Activated CD4-positive, CD25-positive, alpha-beta regulatory T cell (primary cell): ENCODE measurements at regions not wholly inside any gene's neighbourhood (a gene's known extent, or its start where the extent isn't known, plus 50 kb on each side); places are given as distances from the start of the nearest gene placed in this dataset.

ENCODE experiments used
- DNase-seq, 4 experiments: peaks; one replicate each; lab custom pipeline; 2025; lab: John Stamatoyannopoulos, UW

DNA sequence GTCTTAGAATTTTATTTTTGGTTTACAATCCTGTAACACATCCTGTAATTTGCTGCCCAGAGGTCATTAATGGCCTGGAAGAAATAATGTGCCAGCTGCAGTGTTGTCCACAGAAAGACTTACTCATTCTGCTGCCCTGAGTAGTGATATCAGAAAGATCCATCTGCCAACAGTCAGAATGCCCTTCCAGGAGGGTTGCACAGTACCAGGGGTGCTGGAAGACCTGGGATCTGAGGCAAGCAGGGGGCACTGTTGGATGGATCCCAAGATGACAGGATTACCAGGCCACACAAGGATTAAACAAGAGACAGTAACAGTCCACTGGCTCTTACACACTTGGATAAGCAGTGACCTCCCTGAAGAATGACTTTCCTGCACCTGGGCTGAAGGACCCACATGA is 93.8 kb upstream of the TOP3B start:
- no peak for DNase-seq

DNA sequence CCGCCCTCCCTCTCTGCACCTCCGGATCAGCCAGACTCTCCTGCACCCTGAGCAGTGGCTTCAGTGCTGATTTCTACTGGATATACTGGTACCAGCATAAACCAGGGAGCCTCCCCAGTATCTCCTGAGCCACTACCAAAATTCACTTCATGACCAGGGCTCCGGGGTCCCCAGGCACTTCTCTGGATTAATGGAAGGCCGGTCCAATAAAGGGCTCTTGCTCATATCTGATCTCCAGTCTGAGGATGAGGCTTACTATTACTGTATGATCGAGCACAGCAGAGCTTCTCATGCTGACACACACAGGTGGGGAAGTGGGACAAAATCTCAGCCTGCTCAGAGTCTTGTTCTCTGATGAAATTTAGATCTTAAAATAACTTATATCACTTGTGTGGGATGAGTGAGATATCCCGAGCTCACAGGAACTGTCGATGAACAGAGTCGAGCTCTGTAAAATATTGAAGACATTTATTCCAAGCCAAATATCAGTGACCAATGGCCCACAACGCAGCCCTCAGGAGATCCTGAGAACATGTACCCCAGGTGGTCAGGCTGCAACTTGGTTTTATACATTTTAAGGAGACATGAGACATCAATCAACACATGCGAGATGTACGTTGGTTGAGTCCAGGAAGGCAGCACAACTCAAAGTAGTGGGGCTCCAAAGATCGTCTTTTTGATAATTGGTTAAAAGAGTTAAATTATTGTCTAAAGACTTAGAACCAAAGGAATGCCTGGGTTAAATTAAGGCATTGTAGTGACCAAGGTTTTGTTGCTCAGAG is 93.0 kb upstream of the TOP3B start:
- no peak for DNase-seq

DNA sequence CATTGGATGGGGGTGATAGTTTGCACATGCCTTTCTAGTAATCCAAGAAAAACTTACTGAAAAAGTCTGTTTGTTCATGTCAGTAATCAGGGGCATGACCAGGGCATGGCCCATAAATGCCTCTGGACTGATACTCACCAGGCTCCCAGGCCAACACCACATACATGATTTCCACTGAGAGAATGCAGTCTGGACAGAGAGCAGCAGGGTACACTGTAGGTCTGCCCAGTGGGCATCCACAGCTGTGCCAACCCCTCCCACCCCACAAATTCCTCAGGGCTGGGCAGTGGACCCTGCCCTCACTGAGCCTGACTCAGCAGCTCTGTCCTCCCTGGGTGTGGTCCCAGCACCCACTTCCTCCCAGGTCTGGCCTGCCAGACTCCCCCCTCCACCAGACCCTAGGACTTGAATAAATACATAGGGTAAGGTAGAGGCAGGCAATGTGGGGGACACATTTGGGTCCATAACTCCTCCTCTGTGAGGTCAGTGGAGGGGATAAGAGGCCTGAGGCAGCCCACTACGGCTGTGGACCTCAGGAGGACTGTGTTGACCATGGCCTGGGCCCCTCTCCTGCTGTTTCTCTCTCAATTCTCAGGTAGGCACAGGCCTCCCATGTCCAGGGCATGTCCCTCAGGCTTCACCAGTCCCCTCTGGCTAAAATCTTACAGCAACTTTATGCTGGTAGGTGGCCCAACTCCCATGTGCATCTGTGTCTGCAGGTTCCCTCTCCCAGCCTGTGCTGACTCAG is 92.2 kb upstream of the TOP3B start:
- DNase-seq: no peak

DNA sequence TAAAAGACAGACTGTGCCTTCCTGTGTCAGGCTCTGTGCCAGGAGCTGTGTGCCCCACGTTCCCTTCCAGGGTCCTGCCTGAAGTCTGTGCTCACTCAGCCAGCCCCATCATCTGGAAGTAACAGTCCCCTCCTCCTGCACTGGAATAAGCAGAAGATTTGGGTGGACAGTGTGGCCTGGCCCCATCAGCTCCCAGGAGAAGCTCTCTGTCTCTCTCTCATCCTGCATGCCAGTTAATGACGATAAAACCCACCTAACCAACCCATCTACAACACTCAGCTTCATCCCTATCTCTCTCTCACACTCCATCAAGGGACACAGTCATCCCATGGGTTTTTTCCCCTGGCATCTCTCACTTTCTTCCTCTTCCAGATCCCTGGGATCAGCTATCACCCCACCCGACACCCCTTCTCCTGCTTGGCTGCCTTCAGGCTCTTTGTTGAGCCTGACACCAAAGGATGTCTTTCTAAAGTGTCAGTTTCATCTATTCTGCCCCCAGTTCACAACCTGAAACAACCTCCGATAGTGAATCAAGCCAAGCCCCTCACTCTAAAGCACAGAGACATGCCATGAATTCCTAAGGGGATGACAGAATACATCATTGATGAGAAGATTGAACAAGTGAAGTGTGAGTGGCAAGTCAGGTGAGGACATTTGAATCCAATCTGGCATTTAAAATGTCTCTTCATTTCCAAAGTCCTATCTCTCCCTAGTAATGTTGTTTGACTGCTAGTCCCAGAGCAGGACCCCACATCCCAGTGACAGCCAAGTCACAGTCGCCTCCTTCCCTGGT is 91.4 kb upstream of the TOP3B start:
- DNase-seq: no peak

DNA sequence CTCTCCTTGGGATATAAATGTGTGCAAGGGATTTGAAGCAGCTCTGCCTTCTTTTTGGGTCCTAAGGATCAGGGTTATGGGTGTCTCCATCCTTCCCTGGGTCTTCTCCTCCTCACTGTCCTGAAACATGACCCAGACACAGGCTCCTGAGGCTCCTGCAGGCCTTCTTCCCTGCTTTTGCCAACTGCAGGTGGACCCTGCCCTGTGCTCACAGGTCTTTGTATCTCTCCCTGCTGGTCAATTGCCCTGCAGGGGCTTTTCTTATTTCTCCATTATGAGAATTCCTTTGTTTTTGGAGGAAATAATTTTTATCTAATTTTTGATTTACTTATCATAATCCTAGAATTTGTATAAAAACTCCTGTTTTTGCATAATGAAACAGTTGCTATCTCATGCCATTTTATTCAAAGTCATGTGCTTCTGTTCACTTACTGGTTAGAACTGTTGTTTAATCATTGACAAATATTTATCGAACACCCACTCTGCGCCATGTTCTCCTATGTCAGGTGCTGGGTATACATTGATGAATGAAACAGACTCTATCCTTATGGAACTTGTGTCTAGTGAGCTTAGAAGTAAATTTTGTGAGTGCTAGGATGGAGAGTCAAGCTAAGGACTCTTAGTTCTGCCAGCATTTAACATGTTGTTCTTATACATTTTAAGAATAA is 89.7 kb upstream of the TOP3B start:
- DNase-seq: no peak

DNA sequence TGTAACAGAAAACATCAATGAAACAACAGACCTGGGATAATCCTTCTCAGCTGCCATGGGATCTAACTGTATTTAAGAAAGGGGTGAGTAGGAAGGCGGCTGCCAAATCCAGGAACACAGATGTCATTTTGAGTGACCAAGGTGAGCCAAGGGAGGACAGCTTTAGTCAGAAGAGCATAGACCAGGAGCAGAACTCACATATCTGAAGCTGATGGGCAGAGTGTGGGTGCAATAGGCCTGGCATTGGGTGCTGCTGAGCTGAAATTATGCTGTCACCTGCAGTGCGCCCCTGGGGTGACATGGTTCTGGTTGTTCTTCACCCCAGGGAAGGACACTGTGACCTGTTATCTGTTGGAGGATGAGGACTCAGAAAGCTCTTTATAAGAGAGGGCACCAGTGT is 88.9 kb upstream of the TOP3B start:
- no peak for DNase-seq

DNA sequence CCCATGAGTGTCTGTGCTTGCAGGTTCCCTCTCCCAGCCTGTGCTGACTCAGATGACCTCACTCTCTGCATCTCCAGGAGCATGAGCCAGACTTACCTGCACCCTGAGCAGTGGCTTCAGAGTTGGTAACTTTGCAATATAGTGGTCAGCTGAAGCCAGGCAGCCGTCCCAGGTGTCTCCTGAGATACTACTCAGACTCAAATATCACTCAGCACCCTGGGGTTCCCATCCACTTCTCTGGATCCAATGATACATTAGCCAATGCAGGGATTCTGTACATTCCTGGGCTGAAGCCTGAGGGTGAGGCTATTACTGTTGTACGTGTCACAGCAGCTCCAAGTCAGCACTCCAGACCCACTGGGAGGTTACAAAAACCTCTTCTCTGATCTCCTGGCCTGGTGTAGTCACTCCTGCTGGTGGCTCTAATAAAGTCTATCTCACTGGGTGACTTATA is 87.8 kb upstream of the TOP3B start:
- DNase-seq: no peak

DNA sequence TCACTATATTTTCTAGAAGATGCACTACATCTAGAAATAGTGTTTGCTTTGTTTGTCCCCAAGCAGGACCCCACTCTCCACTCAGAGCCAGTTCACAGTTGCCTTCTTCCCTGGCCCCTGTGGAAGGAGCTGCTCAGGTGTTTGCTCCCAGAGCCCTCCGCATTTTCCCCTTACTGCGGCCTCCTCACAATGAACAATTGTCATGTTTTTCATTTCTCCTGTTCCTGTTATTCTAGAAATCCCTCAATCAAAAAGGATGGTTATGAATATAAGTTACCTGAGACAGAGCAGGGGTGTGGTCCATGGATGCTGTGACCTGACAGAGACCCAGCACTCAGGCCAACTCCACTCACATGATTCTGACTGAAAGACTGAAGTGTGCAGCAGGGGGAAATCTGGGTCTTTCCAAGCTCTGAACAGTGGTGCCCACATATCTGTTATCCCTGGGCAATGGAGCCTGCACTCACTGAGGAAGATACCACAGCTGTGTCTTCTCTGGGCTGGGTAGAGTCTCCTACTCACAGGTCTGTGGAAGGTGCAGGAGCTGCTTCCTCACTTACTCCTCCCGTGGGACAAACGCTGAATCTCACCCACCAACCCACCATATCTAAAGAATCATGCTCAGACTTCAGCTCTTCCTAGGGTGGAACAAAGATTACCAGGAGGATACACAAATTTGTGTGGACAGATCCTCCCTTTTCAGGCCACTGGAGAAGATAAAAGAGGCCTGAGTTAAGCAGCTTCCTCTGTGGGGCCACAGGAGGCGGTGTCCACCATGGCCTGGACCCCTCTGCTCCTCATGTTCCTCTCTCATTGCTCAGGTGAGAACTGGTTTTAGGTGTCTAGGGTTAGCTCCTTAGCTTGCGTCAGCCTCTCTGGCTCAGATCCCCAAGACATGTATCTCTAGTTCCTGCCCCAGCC is 87.1 kb upstream of the TOP3B start:
- DNase-seq: no peak

DNA sequence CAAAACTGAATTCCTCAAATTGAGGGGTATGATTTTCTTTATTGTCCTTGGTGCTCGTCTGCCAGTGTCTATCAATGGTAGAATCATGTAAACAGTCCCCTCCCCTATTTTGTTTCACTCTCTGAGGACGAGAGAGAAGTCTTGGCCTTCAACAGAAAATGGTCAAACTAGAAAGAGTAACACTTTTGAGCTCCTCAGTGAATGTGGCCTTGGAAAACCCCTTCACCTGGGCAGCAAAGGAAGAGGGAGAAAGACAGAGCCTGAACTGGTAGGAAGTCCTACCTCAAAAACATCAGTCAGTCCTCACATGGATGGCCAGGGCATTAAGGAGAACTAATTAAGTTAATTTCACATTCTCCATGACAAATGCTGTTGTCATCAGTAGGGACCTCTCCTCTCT is 86.1 kb upstream of the TOP3B start:
- DNase-seq: no peak

DNA sequence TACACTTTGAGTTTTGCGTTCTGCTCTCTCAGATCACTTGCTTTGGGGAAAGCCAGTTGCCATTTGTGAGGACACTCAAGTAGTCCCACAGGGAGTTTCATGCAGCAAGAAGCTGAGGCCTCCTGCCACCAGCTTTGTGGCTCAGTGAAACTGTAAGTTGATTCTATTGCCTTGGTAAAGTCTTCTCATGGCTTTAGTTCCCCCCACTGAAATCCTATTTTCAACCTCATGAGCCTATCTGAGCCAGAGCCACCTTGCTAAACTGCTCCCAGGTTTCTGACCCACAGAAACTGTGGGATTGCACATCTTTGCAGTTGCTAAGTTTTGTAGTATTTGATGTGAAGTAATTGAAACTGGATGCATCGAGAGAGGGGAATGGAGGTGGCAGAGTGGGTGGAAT is 85.4 kb upstream of the TOP3B start:
- no peak for DNase-seq

DNA sequence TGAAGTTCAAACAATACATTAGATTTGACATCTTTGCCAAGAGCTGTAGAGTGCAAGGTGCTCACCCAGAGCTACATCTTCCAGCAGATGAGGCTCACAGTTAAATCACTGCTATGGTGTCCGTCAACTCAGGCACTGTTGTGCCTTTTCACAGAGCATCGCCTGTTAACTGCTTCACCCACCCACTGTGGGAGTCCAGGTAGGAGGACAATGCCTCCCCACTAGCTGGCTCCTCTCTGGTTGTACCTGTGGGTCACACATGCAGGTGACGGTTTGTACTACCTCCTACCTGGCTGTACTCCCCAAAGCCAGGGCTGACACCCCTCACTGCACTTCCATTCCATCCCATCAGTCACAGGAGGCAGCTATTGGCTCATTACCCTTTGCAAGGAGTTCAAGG is 84.6 kb upstream of the TOP3B start:
- no peak for DNase-seq

DNA sequence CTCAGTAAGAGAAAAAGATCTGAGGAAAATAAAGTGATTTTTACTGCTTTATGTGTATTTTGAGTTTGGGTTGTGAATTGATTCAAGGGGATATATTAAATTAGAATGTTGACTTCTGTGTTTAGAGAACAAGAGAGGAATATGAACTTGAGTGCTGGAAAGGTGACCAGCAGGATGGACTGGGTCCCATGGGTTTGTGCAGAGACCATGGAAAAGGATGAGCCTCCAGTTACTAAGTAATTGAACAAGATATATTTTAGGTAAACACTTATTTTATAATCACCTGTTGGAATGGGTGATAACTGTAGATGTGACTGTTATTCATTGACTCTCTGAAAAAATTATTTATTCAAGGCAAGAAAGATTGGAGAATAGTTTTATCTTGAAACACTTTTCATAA is 82.0 kb upstream of the TOP3B start:
- DNase-seq: no peak

DNA sequence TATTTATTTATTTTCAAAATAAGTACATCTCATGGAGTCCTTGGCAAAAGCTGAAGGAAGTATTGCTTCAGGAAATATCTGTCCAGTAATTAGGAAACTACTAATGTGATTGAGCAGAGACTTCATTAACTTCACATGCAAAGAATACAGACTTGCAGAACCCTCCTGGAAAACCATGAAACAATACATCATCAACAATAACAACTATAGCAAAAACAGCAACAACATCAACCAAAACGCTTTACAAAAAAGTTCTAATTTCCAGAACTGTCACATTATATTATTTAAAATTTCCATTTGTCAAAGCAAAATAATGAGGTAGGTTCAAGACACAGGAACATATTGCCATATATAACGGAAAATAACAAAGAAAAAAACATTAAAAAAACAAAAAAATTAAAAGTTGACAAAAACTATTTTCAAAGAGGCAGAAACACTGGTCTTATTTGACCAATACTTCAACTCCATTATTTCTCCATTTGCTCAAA is 79.8 kb upstream of the TOP3B start:
- DNase-seq: no peak

DNA sequence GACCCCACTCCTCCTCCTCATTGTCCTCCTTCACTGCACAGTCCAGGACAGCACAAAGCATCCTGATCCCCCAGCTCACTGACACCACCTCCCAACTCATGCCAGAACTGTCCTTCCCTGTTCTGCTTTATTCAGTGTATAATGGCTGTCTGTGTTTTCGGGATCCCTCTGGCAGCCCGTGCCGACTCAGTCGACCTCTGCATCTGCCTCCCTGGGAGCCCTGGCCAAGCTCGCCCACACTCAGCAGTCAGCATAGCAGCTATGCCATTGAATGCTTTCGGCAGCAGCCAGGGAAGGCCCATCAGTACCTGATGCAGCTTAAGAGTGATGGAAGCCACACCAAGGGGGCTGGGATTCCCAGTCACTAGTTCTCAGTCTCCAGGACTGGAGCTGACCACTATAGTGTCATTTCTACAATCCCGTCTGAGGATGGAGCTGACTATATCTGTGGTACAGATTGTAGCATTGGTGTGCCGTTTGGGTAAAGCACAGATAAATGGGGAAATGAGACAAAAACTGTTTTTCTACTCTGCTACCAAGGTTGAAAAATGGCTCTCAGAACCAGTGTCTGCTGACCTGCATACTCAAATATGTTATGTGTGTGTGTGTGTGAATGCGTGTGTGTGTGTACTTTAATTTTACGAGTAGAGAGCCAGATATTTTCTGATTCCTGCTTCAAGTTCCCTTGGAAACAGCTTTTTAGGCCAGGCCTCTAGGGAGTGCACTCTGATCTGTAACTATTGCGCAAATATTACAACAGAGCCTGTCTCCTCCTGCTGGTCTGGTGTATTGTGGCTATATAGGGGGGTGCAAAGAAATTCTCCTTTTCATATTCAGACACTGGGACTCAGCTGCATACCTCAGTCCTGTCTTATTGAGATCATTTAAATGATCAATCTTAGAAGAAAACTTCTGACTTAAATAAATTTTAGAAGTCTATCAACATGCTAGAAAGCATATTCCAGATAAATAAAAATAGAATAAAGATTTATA is 78.8 kb upstream of the TOP3B start:
- DNase-seq: no peak

DNA sequence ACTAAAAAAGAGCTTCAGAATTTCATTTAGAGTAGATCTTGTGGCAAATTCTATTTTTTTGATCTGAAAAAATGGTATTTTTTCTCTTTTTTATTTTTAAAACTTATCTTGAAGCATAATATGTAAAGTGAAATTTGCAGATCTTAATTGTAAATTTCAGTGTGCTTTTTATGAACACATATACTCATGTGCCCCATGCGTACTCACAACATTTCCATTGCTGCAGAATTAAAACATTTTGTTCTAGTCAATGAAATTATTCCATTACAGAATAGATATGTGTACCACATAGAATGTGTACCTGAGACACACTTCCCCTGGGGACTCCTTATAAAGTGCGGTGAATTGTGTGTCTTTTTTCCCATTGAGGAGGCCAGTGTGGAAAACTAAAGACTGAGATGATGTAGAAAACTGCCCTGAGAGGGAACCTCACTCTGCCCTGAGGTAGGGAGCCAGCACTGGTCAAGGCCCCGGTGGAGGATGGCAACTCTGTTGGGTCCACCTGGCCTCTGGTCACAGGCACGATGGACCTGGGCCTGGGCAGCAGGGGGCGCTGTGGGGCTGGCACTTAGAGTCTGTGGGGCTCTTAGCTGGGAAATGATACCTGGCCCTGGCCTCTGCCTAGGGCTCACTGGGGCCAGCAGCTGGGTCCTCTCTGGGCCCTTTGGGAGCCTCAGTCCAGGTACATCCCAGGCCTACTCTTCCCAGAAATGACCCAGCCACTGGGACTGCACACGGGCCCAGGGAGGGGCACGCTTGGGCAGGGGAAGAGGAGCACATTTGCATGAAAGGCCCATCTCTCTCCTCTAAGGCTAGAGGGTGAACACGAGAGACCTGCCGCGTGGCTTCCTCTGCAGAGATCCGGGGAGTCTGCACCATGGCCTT is 77.9 kb upstream of the TOP3B start:
- peak in 3 of 4 experiments; percentile 8 to 31 (median 9) for DNase-seq

DNA sequence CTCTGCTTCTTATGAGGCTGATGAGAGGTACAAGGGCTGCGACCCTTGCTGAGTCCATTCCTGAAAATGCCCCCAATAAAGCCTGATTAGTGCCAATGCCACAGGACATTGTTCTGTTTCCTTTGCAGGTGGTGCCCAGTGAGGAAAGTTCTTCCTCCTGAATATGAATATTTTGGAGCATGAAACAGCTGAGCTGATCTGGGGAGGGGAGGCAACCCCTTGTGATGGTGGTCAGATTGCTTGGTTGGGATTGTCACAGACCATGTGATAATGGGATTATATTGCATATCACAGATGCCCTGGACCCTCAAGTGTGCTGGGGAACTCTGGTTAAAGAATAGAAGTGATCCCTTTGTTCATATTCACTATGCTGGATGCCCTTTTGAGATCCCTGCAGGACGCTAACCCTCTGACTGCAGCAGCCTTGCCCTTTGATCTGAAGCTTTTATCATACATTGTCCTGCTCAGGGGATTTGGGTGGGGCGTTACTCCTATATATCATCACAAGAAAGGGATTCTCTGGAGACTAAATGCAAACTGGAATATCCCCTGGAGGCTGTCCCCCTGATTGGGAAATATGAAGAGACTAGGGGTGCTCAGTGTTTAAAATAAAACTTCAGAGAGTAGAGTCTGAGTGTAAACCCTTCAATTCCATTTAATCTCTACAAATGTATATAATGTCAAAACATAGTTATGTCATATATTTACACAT is 76.9 kb upstream of the TOP3B start:
- DNase-seq: no peak

DNA sequence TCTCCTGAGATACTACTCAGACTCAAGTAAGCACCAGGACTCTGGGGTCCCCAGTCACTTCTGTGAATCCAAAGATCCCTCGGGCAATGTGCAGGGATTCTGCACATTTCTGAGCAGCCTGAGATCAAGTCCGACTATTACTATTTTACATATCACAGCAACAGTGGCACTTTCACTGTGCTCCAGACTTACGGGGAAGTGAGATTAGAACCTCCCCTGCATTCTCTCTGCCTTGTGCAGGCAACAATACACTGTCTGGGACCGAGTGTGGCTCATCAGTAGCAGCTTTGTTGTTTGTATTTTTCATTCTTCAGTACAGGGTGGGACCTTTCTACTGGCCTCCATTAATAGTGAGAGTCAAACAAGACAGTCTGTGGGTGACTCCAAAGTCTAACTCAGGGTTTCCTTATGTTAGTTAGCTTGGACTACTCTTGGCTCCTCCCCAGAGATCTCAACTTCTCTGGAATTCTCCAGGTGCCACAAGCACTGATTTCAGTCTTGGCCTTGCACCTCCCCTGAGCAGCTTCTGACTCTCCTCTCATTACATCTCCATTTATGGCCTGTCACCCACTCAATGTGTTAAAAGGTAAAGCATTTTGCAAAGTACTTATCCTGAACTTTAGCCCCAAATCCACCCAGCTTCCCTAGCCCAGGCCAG is 76.2 kb upstream of the TOP3B start:
- DNase-seq: no peak
